Stimulated activated naive CD8-positive, alpha-beta T cell treated with anti-CD3 and anti-CD28 coated beads, Interleukin-15, amount 100 ng/mL, for 72 hours (primary cell): ENCODE measurements at regions not wholly inside any gene's neighbourhood (a gene's known extent, or its start where the extent isn't known, plus 50 kb on each side); places are given as distances from the start of the nearest gene placed in this dataset.

Experiments
- ATAC-seq: fragments of 150-1000 bp; cut with Tn5 transposase; 2 replicates; pipeline ENCODE4 v1.10.0; 2021; ENCODE audit warnings: mild to moderate bottlenecking, moderate library complexity
- DNase-seq, 2 donors: peaks; one replicate each; pipeline ENCODE4 v3.0.0; 2021 to 2022
- H3K27ac Mint-ChIP-seq, 2 donors: one replicate each; pipeline ENCODE4 v1.8.0; 2022; ENCODE audit warnings: mild to moderate bottlenecking in 2 of 2, mixed read lengths in 2 of 2, moderate library complexity in 2 of 2
- H3K27me3 Mint-ChIP-seq: one replicate; pipeline ENCODE4 v1.8.0; 2022; ENCODE audit warnings: mixed read lengths
- H3K4me1 Mint-ChIP-seq: one replicate; pipeline ENCODE4 v1.8.0; 2022; ENCODE audit warnings: mild to moderate bottlenecking, mixed read lengths
- H3K4me3 Mint-ChIP-seq, 2 donors: one replicate each; pipeline ENCODE4 v1.8.0; 2022; ENCODE audit warnings: mild to moderate bottlenecking in 2 of 2, mixed read lengths in 2 of 2, moderate library complexity in 1 of 2
- H3K9me3 Mint-ChIP-seq, 2 donors: one replicate each; pipeline ENCODE4 v1.8.0; 2022; ENCODE audit warnings: mixed read lengths in 2 of 2

GRCh38 chr1:38576241-38576640, 283.3 kb downstream of the RRAGC start:
- H3K27ac Mint-ChIP-seq = no peak overlapping the region
- no peak for DNase-seq
- H3K4me1 Mint-ChIP-seq = peaks cover 17% of the 10 kb centered on the region
- no peaks in the 10 kb centered on the region for H3K9me3 Mint-ChIP-seq
- no peak overlapping the region for H3K4me3 Mint-ChIP-seq
- ATAC-seq = no peak
- peaks cover 56% of the 10 kb centered on the region for H3K27me3 Mint-ChIP-seq

- Mint-ChIP-seq H3K9me3 (no peaks in the 10 kb centered on the region), H3K4me1 (peaks cover 6% of the 10 kb centered on the region), H3K27ac (no peak overlapping the region), H3K4me3 (no peak overlapping the region), H3K27me3 (peaks cover 47% of the 10 kb centered on the region)
- DNase-seq (no peak), ATAC-seq (no peak)
Measured at GRCh38 chr1:38571726-38572125, 287.8 kb downstream of the RRAGC start.

- no peaks in the 10 kb centered on the region for H3K9me3 Mint-ChIP-seq
- no peak overlapping the region for H3K27ac Mint-ChIP-seq
- H3K27me3 Mint-ChIP-seq = peaks cover 50% of the 10 kb centered on the region
- no peak for DNase-seq
- ATAC-seq = no peak
- H3K4me1 Mint-ChIP-seq = peaks cover 6% of the 10 kb centered on the region
- H3K4me3 Mint-ChIP-seq = no peak overlapping the region
Measured at GRCh38 chr1:38570657-38570975, 289.0 kb downstream of the RRAGC start.

GRCh38 chr1:38569932-38570656, 289.5 kb downstream of the RRAGC start:
- H3K27ac Mint-ChIP-seq = peak overlapping the region in 1 of 2 donors; percentile 83
- H3K4me3 Mint-ChIP-seq = no peak overlapping the region
- H3K9me3 Mint-ChIP-seq = no peaks in the 10 kb centered on the region
- H3K27me3 Mint-ChIP-seq = peaks cover 55% of the 10 kb centered on the region
- peaks cover 6% of the 10 kb centered on the region for H3K4me1 Mint-ChIP-seq
- DNase-seq = no peak
- no peak for ATAC-seq

- no peak overlapping the region for H3K27ac Mint-ChIP-seq
- H3K4me3 Mint-ChIP-seq = no peak overlapping the region
- H3K9me3 Mint-ChIP-seq = no peaks in the 10 kb centered on the region
- H3K27me3 Mint-ChIP-seq = peaks cover 72% of the 10 kb centered on the region
- peaks cover 21% of the 10 kb centered on the region for H3K4me1 Mint-ChIP-seq
- no peak for ATAC-seq
- no peak for DNase-seq
Measured at GRCh38 chr1:38568061-38568857, 291.3 kb downstream of the RRAGC start.

GRCh38 chr1:38567401-38567800, 292.2 kb downstream of the RRAGC start:
- Mint-ChIP-seq H3K4me3 (no peak overlapping the region), H3K27me3 (peaks cover 77% of the 10 kb centered on the region), H3K27ac (no peak overlapping the region), H3K4me1 (peaks cover 29% of the 10 kb centered on the region), H3K9me3 (no peaks in the 10 kb centered on the region)
- ATAC-seq (no peak), DNase-seq (no peak)

- Mint-ChIP-seq H3K4me1 (peaks cover 48% of the 10 kb centered on the region), H3K27ac (no peak overlapping the region), H3K27me3 (peaks cover 76% of the 10 kb centered on the region), H3K4me3 (no peak overlapping the region), H3K9me3 (no peaks in the 10 kb centered on the region)
- no peak for ATAC-seq
- DNase-seq = no peak
Measured at GRCh38 chr1:38565020-38565491, 294.5 kb downstream of the RRAGC start.

- Mint-ChIP-seq H3K9me3 (no peaks in the 10 kb centered on the region), H3K27ac (no peak overlapping the region), H3K4me1 (peaks cover 53% of the 10 kb centered on the region), H3K27me3 (peaks cover 67% of the 10 kb centered on the region), H3K4me3 (no peak overlapping the region)
- no peak for ATAC-seq
- DNase-seq = no peak
Measured at GRCh38 chr1:38563942-38564735, 295.4 kb downstream of the RRAGC start.

- H3K27ac Mint-ChIP-seq = no peak overlapping the region
Measured at GRCh38 chr1:38561725-38562124, 297.8 kb downstream of the RRAGC start.

GRCh38 chr1:38561110-38561509, 298.5 kb downstream of the RRAGC start:
- Mint-ChIP-seq H3K4me1 (peaks cover 83% of the 10 kb centered on the region), H3K4me3 (no peak overlapping the region), H3K9me3 (no peaks in the 10 kb centered on the region), H3K27ac (no peak overlapping the region), H3K27me3 (peaks cover 54% of the 10 kb centered on the region)
- DNase-seq (no peak), ATAC-seq (no peak)

More at GRCh38 chr1:38561725-38562124, 297.8 kb downstream of the RRAGC start:
- Mint-ChIP-seq H3K9me3 (no peaks in the 10 kb centered on the region), H3K27me3 (peaks cover 54% of the 10 kb centered on the region), H3K4me3 (no peak overlapping the region), H3K4me1 (peaks cover 77% of the 10 kb centered on the region)
- ATAC-seq (no peak), DNase-seq (no peak)

GRCh38 chr1:38560457-38560856, 299.1 kb downstream of the RRAGC start:
- DNase-seq = no peak
- peaks cover 88% of the 10 kb centered on the region for H3K4me1 Mint-ChIP-seq
- H3K27ac Mint-ChIP-seq = peak overlapping the region in 1 of 2 donors; percentile 93
- H3K4me3 Mint-ChIP-seq = peak overlapping the region; percentile 76 to 81
- H3K27me3 Mint-ChIP-seq = peaks cover 50% of the 10 kb centered on the region
- H3K9me3 Mint-ChIP-seq = no peaks in the 10 kb centered on the region
- ATAC-seq = no peak

GRCh38 chr1:38559446-38560165, 300.0 kb downstream of the RRAGC start:
- peaks cover 43% of the 10 kb centered on the region for H3K27me3 Mint-ChIP-seq
- ATAC-seq (peak; percentile 95), DNase-seq (peak; percentile 85 to 94)
- H3K27ac Mint-ChIP-seq = peak overlapping the region; percentile 79 to 93
- H3K9me3 Mint-ChIP-seq = no peaks in the 10 kb centered on the region
- H3K4me1 Mint-ChIP-seq = peaks cover 87% of the 10 kb centered on the region
- peak overlapping the region; percentile 76 to 81 for H3K4me3 Mint-ChIP-seq

GRCh38 chr1:38558500-38559445, 300.8 kb downstream of the RRAGC start:
- peak; percentile 63 for ATAC-seq
- no peaks in the 10 kb centered on the region for H3K9me3 Mint-ChIP-seq
- DNase-seq = peak in 1 of 2 donors; percentile 40
- H3K27me3 Mint-ChIP-seq = peaks cover 35% of the 10 kb centered on the region
- peaks cover 79% of the 10 kb centered on the region for H3K4me1 Mint-ChIP-seq
- peak overlapping the region; percentile 79 to 90 for H3K27ac Mint-ChIP-seq
- peak overlapping the region; percentile 76 to 81 for H3K4me3 Mint-ChIP-seq

GRCh38 chr1:38558055-38558454, 301.5 kb downstream of the RRAGC start:
- Mint-ChIP-seq H3K27ac (no peak overlapping the region), H3K9me3 (no peaks in the 10 kb centered on the region), H3K4me1 (peaks cover 72% of the 10 kb centered on the region), H3K4me3 (peak overlapping the region in 1 of 2 donors; percentile 81), H3K27me3 (peaks cover 28% of the 10 kb centered on the region)
- no peak for DNase-seq
- ATAC-seq = no peak
